ENCODE measurements at regions not wholly inside any gene's neighbourhood (a gene's known extent, or its start where the extent isn't known, plus 50 kb on each side); places are given as distances from the start of the nearest gene placed in this dataset.

DNA sequence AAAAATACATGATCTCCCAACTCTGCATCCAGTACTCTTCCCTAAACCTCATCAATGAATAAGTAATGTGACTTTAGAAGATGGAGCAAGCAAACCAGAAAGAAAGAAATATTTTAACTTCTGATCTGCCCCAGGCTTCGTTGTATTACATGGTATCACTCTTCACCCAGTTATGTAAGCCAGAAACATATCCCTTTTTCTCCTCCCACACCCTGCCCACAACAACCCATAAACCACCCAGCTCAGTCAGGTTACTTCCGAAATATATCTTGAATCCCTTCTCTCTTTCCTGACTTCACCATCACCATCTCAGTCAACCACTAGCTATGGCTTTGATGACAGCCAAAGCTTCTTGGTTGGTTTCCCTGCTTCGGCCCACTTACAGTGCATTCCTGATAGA, 295.8 kb upstream of the PARD3B start:
- no peak for DNase-seq

DNA sequence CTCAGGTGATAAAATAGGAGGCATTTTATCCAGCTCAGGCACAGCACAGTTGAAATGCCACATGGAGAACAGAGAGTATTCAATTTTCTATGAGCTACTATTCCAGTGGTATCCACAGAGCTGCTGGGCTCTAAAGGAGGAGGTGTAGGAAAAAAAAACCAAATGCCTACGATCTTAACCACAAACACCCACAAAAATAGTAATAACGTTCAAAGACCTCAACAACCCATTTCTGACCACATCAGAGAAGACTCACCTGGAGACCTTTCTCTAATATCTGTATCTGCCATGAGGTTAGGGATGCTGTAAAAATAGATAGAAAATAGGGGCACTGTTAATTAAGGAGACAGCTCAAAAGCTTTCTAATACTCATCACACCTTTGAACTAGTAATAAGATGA, 294.6 kb upstream of the PARD3B start:
- DNase-seq: no peak

DNA sequence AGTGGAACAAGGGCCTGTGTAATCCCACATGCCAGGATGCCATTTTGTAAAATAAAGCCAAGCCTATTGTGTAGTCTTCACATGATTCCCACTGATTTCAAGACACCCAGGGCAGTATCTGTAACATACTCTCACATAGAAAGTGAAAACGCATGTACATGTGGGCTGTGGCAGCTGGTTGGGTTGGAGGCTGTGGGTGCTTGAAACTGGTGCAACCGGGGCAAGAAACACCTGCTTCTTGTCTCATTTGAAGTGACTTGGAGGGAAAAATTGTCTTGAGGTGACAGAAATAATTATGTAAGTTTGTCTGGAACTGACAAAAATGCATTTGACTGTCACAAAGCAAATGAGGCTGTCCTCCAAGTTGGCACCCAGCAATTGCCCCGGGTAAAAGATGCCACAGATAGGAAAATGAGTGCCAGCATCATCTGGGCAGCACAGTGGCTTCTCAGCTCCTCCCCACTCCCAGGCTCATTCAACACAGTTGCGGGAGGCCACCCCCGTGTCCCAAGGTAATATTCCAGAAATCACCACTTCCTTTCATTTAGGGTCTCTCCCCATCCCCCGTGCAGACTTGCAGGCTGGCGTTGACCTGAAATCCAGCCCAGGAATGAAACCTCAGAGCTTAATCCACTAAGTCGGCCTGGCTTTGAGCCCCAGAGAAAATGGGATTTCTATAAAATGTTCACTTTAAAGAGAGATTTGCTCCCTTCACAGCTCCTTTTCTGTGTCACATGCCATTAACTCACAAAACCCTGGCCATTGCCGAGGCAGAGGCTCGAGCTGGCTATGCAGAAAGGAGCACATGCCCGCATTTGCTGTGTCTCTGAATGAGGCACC, 293.9 kb upstream of the PARD3B start:
- no peak for DNase-seq

DNA sequence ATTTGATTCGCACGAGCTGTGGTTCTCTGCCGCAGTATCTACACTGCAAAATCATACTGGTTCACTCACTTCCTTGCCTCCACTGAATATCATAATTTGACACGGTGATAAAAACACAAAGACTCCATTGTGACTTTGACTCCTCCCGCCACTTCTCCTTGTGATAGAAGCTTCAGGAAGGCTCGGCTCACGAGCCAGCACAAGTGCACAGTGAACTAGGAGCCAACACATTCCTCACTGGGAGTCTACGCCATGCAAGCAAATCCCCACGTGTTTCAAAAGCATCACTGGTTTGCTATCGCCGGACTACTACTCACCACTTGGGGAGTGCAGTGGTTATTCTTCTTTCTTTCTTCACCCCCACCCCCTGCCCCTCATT, 293.3 kb upstream of the PARD3B start:
- no peak for DNase-seq

DNA sequence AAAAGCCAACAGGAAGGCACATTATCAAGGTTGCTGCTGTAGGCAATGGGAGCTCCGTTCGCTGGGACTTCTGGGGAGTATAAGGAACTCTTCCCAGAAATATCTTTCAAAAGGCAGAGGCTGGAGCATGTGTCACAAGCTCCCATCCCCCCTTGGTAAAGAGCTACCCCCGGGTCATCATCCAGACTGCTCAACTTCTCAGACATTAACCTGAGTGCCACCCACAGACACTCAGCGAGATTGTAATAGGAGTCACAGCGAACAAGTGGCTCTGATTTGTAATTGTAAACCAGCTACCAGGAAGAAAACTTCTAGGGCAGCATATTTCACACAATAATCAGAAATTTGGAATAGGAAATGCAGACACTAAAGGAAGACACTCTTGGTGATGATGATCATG, 290.2 kb upstream of the PARD3B start:
- no peak for DNase-seq

DNA sequence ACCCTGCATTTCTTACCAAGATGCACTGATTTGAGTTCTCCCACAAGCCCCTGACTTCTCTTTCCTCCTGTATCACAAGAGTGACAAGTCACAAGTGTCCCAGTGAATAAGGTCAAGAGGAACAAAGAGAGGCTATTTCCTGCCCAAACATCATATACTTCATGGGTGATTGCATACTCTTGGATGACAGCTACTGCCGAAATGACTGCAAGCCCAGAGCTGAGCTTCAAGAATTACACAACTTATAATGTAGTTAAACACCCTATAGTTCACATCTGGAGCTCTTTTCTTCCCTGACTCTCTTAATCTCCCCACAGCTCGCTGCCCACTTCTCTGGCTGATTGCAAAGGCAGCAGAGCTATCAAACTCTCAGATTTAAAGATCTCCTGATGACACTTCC, 289.7 kb upstream of the PARD3B start:
- DNase-seq: no peak

DNA sequence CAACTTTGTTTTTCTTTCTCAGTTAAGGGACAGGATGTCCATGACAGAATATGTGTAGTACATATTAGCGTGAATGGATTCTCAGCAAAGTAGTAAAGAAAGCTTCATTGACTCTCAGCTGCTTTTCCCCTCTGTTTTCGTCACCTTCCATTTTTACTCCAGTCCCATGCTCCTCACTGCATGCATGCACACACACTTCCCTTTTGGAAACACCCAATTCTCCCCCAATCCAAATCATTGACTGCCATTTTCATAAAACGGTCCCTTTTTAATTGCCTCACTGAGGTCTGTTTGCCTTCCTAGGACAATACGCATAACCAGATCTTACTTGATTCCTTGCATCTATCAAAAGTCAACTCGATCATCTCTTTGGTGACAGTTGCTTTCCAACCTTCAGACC, 287.5 kb upstream of the PARD3B start:
- no peak for DNase-seq

DNA sequence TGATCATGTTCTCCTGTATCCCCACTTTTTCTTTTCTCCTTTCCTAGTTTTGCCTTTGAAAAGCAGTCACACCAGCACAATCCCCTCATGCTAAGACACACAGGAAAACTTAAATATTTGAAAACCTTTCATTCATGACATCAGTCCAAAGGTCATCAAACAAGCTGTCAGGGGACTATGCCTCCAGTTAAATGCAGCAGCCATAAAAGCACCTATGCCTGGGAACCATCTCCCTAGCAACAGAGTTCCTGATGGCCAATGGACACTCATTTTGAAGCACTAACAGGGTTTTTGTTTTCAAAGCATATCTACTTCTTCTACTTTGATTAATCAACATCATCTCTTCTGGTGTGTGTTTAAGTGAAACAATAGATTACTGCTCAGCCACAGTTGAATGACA, 286.4 kb upstream of the PARD3B start:
- DNase-seq: no peak

DNA sequence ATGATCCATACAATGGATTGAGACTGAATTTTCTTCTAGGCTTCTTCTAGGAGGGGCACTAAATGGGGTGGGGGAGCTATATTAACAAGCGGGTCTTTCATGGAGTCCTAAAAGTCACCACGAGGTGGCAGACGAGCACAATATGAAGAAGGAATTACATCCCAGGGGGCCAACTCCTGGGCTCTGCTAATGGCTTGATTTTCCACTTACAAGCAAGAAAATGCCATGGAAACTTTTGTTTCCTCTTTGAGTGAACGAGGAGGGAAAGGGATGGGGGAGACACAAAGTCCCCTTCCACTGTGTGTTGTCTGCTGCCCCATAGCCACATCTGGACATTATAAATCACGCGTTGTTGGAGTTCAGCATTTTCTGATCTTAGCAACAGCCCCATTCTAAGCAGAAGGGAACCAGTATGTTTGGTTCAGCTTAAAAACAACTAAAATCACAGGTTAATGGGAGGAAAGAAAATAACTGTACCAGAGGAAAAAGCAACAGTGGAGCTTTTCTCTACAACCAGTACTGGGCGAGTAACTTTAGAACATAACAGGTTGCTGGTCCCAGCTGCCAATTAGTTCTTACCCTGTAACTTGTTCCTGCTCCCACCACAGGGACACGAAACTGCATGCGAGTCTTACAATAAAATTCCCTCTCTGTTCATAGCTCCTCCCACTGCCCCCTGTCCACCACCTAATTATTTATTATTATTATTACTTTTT, 285.0 kb upstream of the PARD3B start:
- DNase-seq: peak; percentile 53 to 66

DNA sequence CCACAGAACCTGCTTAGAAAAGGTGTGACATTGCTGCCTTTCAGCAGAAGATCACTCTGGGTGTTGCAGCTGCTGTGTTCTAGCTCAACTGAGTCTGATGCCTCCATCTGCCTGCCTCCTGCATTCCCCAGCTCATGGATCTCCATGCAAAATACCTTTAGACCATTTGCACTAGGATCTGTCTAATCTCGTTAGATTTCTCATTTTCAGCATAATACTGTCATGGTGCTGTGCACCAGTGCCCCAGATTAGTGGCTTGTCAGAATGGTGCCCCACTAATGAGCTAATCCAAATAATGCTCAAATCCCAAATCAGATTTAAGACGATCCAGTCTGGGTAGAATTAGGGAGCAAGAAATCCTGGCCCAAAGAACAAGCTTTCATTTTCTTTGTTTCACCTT, 284.4 kb upstream of the PARD3B start:
- no peak for DNase-seq

DNA sequence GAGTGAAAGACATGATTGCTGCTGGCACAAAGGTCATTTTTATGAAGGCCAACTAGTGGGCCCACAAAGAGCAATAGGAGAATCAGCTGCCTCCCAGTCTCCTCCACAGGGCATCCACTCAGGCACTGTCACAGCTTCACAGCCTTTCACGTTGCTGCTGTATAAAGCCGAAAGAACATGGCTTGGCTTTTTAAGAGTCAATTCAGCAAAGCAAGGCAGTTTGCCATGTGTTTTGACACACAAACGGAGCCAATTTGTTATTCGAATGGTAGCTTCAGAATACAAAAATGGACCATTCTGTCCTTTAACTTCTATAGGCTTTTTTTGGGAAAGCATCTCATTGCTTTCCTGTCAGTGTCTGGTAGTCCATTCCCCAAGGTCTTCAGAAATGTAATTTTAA, 283.4 kb upstream of the PARD3B start:
- DNase-seq: no peak

DNA sequence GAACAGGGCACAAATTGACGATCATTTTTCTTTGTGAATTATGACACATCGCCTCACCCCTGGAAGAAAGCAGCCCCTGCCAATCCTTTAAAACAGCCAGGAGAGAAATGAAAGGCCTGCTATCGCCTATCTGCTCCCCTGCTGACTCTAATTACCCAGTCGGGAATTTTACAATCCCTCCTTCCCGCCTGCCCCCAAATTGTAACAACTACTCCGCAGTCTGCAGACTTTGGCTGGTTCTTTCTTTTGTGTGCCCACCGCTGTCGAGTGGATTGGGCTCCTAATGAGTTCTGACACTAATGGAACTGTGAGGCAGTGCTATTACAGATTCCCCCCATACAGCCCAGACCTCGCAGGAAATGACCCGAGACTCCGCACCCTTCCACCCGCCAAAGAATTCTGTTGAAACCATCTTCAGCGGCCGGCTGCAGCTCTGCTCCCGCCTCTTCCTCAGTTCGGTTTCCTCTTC, 281.2 kb upstream of the PARD3B start:
- no peak for DNase-seq

DNA sequence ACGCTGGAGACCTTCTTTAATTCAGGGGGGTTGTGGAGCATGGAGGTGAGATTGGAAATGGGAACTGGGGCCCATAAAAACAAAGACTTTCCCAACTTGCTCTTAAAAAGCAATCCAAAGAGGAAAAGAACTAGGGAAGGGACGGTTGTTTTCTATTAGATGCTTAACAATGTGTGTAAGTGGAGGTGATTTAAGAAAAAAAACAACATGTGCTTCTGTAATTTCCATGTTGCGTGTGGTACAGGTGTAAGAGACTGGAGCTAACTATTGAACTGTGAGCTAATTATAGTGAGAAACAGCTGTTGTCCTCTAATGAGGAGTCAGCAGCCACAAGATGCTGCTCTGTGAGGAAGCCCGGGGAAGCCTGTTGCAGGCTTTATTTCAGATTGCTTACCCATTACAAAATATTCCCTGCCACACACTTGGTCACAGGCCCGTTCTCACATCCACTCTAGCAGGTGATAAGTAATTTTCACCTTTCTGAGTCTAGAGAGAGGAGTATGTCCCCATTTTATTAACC, 280.6 kb upstream of the PARD3B start:
- no peak for DNase-seq

DNA sequence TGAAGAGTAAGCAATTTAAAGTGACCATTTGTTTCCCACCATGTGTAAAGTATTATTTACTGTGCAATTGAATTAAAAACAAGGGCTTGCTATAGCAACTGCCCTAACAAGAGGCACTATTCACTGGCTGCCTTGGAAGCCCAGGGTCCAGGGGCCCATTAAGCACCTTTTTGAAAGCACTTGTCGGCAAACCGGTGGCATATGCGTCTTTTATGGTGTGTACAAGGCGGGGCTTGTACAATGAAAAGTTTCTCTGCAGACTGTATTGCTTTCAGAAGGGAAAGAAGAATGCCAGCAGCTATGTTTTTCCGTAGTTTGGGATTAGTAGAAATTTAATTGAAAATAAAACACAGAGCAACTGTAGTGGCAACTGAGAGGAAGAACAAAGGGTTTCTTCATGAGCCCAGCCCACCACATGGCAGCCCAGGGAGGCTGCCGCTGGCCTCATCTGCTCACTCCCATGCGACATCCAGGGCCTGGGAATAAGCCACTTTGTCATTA, 279.5 kb upstream of the PARD3B start:
- peak; percentile 13 to 29 for DNase-seq

DNA sequence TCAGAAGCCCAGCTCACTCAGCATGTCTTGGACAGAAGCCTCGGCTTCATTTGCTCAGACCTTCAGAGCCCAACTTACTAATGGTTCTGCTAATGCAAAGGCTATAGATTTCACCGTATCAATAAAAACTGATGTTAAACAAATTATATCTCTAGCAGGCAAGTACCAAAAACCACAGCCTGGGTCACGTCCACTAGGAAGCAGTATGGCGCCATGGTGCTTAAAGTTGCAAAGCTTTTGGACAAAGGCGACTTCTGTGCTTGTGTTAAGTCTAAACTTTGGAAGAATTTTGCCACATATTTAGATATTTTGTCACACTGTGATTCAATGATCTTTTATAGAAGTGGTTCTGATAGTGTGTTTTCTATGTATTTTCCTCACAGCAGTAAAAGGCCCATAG, 276.8 kb upstream of the PARD3B start:
- DNase-seq: no peak

DNA sequence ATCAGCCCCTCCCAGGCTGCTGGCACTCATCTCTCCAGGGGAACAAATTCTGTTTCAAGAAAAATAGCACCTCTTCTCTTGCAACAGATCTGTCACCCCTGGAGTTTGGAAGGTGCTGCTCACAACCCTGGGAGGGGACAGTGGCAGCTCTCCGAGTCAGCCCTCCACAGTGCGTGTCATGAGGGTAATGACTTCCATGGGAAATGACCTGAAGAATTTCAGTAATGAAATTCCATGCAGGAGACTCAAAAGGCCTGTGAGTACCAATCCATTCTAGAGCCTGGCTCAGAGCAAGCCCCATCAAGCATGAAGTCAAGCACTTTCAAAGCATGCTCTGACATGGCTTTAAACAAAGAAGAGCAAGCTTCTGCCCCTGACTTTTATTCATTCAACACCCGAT, 276.3 kb upstream of the PARD3B start:
- DNase-seq: no peak

DNA sequence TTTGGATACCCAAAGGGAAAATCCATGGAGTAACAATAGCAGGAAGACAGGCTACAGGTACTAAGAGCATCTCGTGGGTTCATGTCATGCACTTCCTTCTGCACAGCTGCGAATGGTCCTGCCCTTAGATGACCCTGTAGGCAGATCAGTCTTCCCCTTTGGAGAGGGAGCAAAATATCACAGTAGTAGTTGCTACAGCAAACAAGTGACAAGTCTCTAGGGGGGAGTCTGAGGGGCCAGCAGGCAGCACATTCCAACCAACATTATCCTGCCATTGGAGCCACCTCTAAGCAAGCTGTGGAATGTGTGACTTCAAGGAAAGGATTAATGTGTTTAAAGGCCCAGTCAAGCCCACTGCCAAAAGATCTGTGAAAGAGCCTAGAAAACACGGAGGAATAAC, 273.2 kb upstream of the PARD3B start:
- DNase-seq: no peak

DNA sequence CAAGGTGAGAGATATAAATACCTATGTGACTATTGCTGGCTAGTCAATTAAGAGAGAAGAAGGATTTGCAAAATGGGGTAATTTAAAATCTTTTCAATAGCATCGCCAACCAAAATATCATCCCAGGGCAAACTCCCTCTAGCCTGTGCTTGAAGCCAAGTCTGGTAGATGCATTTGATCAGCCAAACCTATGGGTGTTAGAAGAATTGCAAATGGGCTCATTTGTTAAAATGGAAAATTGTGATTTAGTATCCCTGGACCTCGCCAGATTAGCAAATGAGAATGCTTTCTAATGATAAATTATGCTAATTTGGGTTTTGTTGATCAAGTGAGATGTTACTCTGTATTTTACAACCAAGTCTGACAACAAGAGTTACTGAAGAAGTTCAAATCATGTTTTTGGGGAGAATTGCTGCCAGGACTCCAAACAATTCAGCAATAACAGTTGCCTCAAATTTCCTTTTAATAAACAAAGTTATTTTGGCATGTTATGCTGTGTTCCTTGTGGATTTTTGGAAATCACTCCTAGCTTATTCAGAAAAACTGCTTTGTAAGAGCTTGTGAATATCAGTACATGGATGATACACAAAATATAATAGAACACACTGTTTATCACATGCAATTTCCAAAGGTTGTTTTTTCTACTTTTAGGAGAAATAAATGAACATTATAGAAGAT, 272.5 kb upstream of the PARD3B start:
- no peak for DNase-seq

DNA sequence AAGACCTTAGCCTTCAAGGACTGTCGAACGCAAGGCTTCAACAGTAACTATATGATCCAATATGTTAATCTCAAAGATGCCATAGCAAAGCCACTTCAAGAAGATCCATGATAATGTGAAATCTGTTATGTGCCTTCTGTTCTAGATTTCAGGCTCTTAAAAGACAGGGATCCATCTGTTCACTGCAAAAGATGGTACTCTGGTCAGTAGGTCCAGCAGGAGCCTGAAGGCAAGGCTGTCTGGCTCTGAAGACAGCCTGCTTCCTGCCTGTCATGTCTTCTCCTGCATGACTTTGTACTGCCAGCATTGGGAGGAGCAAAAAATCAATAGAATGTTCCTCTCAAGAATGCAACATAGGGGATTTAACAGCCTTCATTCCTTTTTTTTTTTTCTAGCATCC, 270.8 kb upstream of the PARD3B start:
- no peak for DNase-seq

DNA sequence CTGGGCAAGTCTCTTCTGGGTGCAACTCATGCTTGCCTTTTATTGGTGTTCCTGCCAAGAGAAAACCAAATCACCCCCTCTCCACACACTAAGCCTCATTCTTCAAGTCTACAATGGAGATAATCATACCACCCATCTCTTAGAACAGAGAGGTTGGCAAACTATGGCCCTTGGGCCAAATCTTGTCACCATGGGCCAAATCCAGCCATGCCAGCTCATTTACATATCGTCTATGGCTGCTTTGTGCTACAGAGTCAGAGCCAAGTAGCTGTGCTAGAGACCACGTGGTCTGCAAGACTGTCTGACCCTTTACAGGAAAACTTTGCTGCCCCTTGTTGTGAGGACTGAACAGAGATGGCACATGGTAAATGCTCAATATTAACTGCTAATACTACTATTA, 270.3 kb upstream of the PARD3B start:
- DNase-seq: no peak

DNA sequence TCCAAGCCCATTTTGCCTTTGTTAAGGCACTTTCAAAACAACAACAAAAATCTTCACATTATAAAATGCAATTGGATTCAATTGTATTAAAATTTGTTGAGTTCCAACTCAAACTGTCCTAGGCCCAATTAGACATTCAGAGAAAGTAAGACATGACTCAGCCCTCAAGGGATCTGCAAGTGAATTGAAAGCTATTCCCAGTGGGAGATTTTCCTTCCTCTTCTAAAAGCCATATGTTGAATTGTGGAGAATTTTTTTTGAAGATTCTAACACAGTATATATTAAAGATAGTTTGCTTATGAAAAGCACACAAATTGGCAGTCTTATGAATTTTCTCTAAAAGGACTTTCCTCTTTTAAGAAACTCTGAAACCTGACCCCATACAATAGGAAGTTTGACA, 268.0 kb upstream of the PARD3B start:
- DNase-seq: no peak

DNA sequence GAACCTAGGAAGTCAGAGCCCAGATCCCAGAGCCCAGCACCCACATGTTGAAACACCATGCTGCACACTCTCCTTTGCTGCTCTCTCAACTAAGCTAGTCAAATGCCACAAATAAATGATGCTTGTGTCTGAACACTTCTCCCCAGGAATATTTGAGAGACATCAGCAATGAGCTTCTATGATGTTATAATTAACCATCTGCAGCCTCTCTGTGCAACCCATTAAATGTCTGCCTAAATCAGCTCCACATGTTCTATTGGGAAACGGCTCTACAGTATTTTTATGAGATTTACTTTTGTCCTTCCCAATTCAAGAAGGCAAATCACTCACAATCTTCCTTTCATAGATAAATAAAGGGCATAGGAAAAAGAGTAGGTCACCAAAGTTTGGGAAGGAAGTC, 266.8 kb upstream of the PARD3B start:
- no peak for DNase-seq

DNA sequence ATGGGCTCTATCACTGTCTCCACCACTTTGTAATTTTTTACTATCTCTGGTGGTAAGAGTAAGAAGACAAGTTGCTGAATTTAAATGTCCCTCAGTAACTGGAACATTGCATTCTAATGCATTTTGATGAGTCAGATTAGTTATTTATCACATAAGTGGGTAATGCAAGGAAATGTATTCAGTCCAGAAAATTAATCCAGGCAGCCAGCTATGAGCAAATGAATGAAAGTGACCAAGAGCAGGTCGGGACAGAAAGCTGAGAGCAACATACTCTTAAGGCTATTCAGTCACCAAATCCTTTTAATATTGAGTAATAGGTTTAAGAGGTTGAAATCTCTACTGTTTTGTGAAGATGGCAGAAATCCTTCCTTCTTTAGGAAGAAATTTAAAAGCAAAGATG, 265.5 kb upstream of the PARD3B start:
- no peak for DNase-seq

DNA sequence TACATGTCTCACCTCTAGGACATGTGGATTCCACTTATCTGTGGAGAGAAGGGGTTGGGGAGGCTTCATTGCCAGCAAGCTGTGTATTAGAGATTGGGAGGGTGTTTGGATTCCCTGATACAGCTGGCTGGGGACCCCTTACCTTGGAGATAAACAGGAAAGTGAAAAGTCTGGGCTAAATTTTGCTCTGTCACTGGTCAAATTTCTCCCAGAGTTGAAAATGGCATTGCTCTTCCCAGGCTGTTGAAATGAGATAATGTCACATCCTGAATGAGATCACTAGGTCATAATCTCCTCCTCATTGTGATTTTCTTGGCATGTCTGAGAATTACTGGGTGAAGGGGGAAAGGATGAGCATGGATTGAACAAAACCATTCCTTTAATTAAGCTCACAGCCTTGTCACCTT, 265.0 kb upstream of the PARD3B start:
- DNase-seq: no peak
